Body of pancreas (tissue), 4 donors: ENCODE measurements at regions not wholly inside any gene's neighbourhood (a gene's known extent, or its start where the extent isn't known, plus 50 kb on each side); places are given as distances from the start of the nearest gene placed in this dataset.

Experiments
- ATAC-seq: fragments of 150-250 bp; one replicate; pipeline ENCODE4 v1.9.1; 2016
- DNase-seq, 4 donors: peaks; one replicate each; pipeline ENCODE4 v3.0.0-alpha.2; 2019
- H3K27ac ChIP-seq, 4 donors: fragments of 200-600 bp; sonication (generic); 1 replicate in 3 of 4; 2 replicates in 1 of 4; pipeline versions ENCODE4 v1.5.1 to v1.6.1; 2016 to 2019; ENCODE audit warnings: mild to moderate bottlenecking in 1 of 4, mixed read lengths in 1 of 4, moderate library complexity in 1 of 4
- H3K27me3 ChIP-seq, 2 donors: fragments of 200-600 bp; sonication (generic); one replicate each; pipeline ENCODE4 v1.6.0; 2016; ENCODE audit warnings: mild to moderate bottlenecking in 1 of 2
- H3K36me3 ChIP-seq, 2 donors: fragments of 200-600 bp; sonication (generic); replicated peaks in 1 of 2; 2 replicates each; pipeline ENCODE4 v1.5.1; 2016; ENCODE audit warnings: low read depth in 2 of 2; ENCODE audit not compliant: insufficient read depth in 1 of 2
- H3K4me1 ChIP-seq: fragments of 200-600 bp; sonication (generic); one replicate; pipeline ENCODE4 v1.6.0; 2016
- H3K4me3 ChIP-seq, 2 donors: fragments of 200-600 bp; sonication (generic); 1 replicate in 1 of 2; 2 replicates in 1 of 2; pipeline ENCODE4 v1.5.1; 2016 to 2019
- H3K9me3 ChIP-seq, 3 donors: fragments of 200-600 bp; sonication (generic); 1 replicate in 2 of 3; 2 replicates in 1 of 3; pipeline ENCODE4 v1.5.1; 2016
- POLR2A ChIP-seq, 3 donors: fragments of 450-650 bp; IDR thresholded peaks; one replicate each; pipeline ENCODE4 v1.6.1; 2016; ENCODE audit warnings: antibody characterized with exemption in 3 of 3, mild to moderate bottlenecking in 2 of 3
- WGBS, 2 donors: methylation state at CpG; one replicate each; pipeline ENCODE4 v1.1.5; 2017; 5-methylcytosine and 5-hydroxymethylcytosine counted together
- intact Hi-C: fragments of 100-400 bp; cut with DNase I; formaldehyde crosslinking; loops from one replicate; pipeline ENCODE4 v1.15.1; 2023
- TF ChIP-seq, protein P1 (sequence below), 7 experiments: fragments of 450-650 bp in 4 of 7; fragments of 200-600 bp in 3 of 7; sonication (generic) in 3 of 7; IDR thresholded peaks; one replicate each; pipeline ENCODE4 v1.5.1; 2016 to 2019; ENCODE audit warnings: antibody characterized with exemption in 7 of 7

DNA sequence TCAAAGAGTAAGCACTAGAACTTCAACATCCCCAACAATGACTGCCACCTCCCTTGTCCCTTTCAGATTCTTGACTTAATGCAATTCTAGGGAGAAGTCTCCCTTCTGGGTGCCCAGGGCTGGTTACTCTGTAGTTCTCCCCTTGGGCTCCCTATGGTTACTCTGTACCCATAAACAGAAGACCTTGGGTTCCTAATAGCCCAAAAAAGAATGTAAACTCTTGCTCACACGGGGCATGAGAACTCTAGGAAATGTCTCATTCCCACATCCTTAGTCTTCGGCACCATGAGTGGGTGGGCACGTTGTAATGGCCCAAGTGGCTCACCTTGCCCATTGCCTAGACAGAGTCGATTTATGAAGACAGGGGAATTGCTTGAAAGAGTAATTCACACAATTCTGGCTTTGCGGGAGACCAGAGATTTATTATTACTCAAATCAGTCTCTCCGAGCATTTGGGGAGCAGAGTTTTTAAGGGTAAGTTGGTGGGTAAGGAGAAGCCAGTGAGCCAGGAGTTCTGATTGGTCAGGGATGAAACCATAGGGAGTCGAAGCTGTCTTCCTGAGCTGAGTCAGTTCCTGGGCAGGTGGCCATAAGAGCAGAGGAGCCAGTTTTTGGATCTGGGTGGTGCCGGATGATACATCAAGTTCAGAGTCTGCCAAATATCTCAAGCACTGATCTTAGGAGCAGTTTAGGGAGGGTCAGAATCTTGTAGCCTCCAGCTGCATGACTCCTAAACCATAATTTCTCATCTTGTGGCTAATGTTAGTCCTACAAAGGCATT is 61.2 kb upstream of the SIRPG start:
- ATAC-seq (no peak), DNase-seq (peak in 1 of 4 donors; percentile 16)
- intact Hi-C loops: no loop called here
- Histone ChIP-seq H3K9me3 (no peaks in the 10 kb centered on the region), H3K27me3 (no peaks in the 10 kb centered on the region), H3K36me3 (no peaks in the 10 kb centered on the region), H3K4me3 (no peak overlapping the region), H3K27ac (no peak overlapping the region), H3K4me1 (no peaks in the 10 kb centered on the region)
- TF ChIP-seq, protein P1, sequence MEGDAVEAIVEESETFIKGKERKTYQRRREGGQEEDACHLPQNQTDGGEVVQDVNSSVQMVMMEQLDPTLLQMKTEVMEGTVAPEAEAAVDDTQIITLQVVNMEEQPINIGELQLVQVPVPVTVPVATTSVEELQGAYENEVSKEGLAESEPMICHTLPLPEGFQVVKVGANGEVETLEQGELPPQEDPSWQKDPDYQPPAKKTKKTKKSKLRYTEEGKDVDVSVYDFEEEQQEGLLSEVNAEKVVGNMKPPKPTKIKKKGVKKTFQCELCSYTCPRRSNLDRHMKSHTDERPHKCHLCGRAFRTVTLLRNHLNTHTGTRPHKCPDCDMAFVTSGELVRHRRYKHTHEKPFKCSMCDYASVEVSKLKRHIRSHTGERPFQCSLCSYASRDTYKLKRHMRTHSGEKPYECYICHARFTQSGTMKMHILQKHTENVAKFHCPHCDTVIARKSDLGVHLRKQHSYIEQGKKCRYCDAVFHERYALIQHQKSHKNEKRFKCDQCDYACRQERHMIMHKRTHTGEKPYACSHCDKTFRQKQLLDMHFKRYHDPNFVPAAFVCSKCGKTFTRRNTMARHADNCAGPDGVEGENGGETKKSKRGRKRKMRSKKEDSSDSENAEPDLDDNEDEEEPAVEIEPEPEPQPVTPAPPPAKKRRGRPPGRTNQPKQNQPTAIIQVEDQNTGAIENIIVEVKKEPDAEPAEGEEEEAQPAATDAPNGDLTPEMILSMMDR (IDR thresholded peaks at IDR 0.05): no peak
- no peak for TF ChIP-seq POLR2A (IDR thresholded peaks at IDR 0.05)
- WGBS, 2 donors: 51 to 67% methylated on average over 7 to 8 of the region's 8 CpGs

DNA sequence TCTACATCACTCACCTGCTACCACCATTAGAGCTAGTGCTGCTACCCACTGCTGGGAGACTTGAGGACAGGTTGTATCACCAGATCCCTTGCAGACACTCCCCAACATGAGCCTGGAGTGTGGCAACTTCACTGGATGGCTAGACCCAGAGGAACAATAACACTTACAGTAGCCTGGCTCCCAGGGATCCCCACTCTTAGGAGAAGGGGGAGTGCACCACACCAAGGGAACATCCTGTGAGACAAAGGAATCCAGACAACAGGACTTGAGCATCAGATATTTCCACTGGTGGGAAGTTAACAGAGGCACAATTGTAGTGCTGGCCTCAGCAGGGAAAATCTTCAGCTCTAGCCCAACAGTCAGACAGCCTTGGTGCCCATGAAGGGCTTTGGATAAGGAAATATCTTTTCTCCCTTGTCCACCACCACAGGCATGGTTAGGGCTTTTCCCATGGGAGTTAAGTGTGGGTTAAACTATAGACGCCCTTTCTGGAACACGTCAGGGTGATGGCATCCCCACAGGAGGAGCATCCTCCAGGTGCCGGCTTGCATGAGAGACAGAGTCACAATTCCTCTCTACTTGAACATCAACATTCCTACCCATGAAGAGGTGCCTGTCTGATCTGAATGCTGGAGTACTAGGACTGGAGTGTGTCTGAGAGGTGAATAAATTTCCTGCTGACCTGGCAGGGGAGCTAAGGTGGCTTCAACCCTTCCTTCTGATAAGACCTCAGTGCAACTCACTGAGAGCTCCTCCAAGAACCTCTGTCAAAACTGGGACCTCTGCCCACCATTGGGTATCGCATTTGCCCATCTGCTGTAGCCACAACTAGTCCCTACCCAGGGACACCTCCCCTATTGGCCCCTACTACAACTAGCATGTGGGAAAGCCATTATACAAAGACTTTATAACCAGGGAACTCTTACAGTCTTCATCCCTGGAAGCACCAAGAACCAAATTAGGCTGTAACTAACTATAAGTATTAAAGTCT is 55.4 kb upstream of the SIRPG start:
- intact Hi-C loops: no loop called here
- H3K4me3 ChIP-seq: no peak overlapping the region
- no peaks in the 10 kb centered on the region for H3K4me1 ChIP-seq
- DNase-seq (no peak), ATAC-seq (no peak)
- H3K27ac ChIP-seq: no peak overlapping the region
- H3K27me3 ChIP-seq: no peaks in the 10 kb centered on the region
- TF ChIP-seq POLR2A (IDR thresholded peaks at IDR 0.05): no peak
- TF ChIP-seq, protein P1 (IDR thresholded peaks at IDR 0.05): no peak
- H3K9me3 ChIP-seq: no peaks in the 10 kb centered on the region
- H3K36me3 ChIP-seq: no peaks in the 10 kb centered on the region
- 78 to 81% methylated on average over 4 of the region's 4 CpGs for WGBS, 2 donors

GRCh38 chr20:1711826-1712601 is 54.4 kb upstream of the SIRPG start:
- WGBS, 2 donors: 72 to 79% methylated on average over 9 to 14 of the region's 14 CpGs
- TF ChIP-seq, protein P1 (IDR thresholded peaks at IDR 0.05): no peak
- TF ChIP-seq POLR2A (IDR thresholded peaks at IDR 0.05): no peak
- no peaks in the 10 kb centered on the region for H3K27me3 ChIP-seq
- no peak overlapping the region for H3K4me3 ChIP-seq
- DNase-seq (no peak), ATAC-seq (no peak)
- no peaks in the 10 kb centered on the region for H3K9me3 ChIP-seq
- H3K4me1 ChIP-seq: no peaks in the 10 kb centered on the region
- H3K36me3 ChIP-seq: no peaks in the 10 kb centered on the region
- intact Hi-C loops: no loop called here
- H3K27ac ChIP-seq: no peak overlapping the region

DNA sequence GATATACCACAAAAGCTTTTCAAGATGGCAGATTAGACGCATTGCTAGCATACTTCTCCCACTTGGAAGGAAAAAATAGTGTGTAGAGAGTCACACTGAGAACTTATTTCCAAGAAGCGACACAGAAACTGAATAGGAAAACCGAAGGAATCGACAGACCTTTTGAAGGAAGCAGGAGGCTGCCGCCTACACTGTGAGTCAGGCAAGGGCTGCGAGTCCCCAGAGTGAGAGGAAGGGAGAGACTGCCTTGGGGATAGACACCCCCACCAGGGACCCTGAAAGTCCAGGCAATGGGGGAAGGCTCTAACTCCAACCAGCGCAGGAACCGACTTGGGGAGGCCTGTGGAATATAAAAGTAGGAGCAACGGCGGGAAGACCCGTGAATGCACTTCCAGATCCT is 53.7 kb upstream of the SIRPG start:
- ATAC-seq (no peak), DNase-seq (no peak)
- H3K4me3 ChIP-seq: no peak overlapping the region
- TF ChIP-seq POLR2A (IDR thresholded peaks at IDR 0.05): no peak
- TF ChIP-seq, protein P1 (IDR thresholded peaks at IDR 0.05): no peak
- H3K9me3 ChIP-seq: no peaks in the 10 kb centered on the region
- no peaks in the 10 kb centered on the region for H3K4me1 ChIP-seq
- no peaks in the 10 kb centered on the region for H3K27me3 ChIP-seq
- intact Hi-C loops: no loop called here
- 78 to 79% methylated on average over 11 of the region's 11 CpGs for WGBS, 2 donors
- no peak overlapping the region for H3K27ac ChIP-seq
- no peaks in the 10 kb centered on the region for H3K36me3 ChIP-seq
